ENCODE measurements at regions not wholly inside any gene's neighbourhood (a gene's known extent, or its start where the extent isn't known, plus 50 kb on each side); places are given as distances from the start of the nearest gene placed in this dataset.

DNA sequence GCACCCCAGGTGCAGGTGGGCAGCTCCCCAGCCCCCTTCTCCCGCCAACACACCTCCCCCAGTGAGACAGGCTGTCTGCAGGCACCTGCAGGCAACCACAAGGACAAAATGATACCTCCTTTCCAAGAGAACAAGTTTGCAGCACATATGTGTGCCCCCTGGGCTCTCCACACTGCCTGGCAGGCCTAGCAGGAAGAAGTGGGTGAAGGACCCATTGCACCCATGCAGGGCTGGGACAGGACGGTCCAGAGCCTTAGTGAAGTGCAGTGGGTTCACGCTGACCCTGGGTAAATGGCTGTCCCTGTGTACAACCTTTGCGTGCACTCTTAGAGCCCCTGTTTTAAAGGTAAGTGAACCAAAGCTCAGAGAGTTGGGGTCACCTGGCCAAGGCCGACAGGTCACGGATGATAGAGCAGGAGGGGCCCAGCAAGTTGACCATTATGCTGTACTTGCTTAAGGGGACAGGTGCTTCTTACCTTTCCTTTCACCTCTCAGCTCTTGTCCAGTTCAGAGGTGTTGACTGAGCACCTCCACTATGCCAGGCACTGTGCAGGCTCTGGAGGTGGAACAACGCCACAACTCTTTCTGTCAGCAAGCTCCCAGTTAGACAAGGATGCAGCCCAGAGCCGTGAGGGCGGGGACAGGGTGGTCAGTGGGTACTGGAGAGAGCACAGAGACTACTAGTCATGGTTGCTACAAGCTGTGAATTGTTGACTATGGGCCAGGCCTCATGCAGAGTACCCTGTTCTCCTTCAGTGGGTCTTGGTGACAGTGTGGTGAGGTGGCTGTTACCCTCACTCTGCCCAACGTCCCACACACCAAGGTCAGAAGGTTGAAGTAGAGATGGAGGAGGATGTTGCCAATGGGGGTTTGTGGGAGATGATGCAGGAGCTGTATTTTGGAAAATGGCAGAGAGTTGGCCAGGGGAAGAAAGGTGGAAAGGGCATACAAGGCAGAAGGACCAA is 125.9 kb downstream of the PAPOLA start:
- Mint-ChIP-seq H3K9me3 (ENCODE audit: unreplicated experiment) (no peaks in the 10 kb centered on the region), H3K36me3 (ENCODE audit: insufficient read depth, unreplicated experiment) (no peaks in the 10 kb centered on the region), H3K4me3 (ENCODE audit: unreplicated experiment) (no peak overlapping the region), H3K27me3 (ENCODE audit: insufficient read depth, unreplicated experiment) (peaks cover 16% of the 10 kb centered on the region), H3K27ac (ENCODE audit: low read depth, unreplicated experiment) (no peak overlapping the region), H3K4me1 (ENCODE audit: insufficient read depth, unreplicated experiment) (no peaks in the 10 kb centered on the region)
- CTCF ChIA-PET = interaction anchor here (0.6 kb wide), 1 partner anchor 8 kb away, joined by 3 read pairs; no protein-coding TSS in a partner anchor
- intact Hi-C loops (cut with micrococcal nuclease) = no loop called here
- BruUV-seq (replicated peaks) = no TSS peak
- POLR2A ChIA-PET = interaction anchor here (0.6 kb wide), 1 partner anchor 8 kb away, joined by 3 read pairs; no protein-coding TSS in a partner anchor
- TF ChIP-seq, protein P1, sequence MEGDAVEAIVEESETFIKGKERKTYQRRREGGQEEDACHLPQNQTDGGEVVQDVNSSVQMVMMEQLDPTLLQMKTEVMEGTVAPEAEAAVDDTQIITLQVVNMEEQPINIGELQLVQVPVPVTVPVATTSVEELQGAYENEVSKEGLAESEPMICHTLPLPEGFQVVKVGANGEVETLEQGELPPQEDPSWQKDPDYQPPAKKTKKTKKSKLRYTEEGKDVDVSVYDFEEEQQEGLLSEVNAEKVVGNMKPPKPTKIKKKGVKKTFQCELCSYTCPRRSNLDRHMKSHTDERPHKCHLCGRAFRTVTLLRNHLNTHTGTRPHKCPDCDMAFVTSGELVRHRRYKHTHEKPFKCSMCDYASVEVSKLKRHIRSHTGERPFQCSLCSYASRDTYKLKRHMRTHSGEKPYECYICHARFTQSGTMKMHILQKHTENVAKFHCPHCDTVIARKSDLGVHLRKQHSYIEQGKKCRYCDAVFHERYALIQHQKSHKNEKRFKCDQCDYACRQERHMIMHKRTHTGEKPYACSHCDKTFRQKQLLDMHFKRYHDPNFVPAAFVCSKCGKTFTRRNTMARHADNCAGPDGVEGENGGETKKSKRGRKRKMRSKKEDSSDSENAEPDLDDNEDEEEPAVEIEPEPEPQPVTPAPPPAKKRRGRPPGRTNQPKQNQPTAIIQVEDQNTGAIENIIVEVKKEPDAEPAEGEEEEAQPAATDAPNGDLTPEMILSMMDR (IDR thresholded peaks at IDR 0.05; ENCODE audit: unreplicated experiment) = no peak
- no peak for DNase-seq (ENCODE audit: unreplicated experiment)

DNA sequence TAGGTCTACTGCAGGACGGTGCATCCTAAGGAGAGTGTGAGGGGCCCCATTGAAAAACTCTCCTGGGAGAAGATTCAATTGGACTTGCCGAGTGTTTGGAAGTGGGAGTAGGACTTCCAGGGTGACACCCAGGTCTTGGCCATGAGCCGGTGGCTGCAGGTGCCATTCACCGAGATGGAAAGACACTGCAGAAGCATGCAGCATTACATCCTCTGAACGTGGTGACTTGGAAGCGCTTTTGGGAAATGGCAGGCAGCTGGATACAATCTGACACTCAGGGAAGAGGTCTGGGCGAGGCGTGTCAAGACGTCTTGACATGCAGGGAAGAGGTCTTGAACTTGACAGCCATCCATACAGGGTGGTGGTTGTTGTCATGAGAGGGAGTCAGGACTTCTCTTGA is 126.9 kb downstream of the PAPOLA start:
- BruUV-seq (replicated peaks) = no TSS peak
- peaks cover 6% of the 10 kb centered on the region for H3K27me3 Mint-ChIP-seq (ENCODE audit: insufficient read depth, unreplicated experiment)
- no peak for DNase-seq (ENCODE audit: unreplicated experiment)
- CTCF ChIA-PET = no interaction called here
- POLR2A ChIA-PET = no interaction called here
- TF ChIP-seq, protein P1 (IDR thresholded peaks at IDR 0.05; ENCODE audit: unreplicated experiment) = no peak
- H3K4me1 Mint-ChIP-seq (ENCODE audit: insufficient read depth, unreplicated experiment) = no peaks in the 10 kb centered on the region
- H3K27ac Mint-ChIP-seq (ENCODE audit: low read depth, unreplicated experiment) = no peak overlapping the region
- intact Hi-C loops (cut with micrococcal nuclease) = no loop called here
- no peaks in the 10 kb centered on the region for H3K9me3 Mint-ChIP-seq (ENCODE audit: unreplicated experiment)
- H3K4me3 Mint-ChIP-seq (ENCODE audit: unreplicated experiment) = no peak overlapping the region
- H3K36me3 Mint-ChIP-seq (ENCODE audit: insufficient read depth, unreplicated experiment) = no peaks in the 10 kb centered on the region

DNA sequence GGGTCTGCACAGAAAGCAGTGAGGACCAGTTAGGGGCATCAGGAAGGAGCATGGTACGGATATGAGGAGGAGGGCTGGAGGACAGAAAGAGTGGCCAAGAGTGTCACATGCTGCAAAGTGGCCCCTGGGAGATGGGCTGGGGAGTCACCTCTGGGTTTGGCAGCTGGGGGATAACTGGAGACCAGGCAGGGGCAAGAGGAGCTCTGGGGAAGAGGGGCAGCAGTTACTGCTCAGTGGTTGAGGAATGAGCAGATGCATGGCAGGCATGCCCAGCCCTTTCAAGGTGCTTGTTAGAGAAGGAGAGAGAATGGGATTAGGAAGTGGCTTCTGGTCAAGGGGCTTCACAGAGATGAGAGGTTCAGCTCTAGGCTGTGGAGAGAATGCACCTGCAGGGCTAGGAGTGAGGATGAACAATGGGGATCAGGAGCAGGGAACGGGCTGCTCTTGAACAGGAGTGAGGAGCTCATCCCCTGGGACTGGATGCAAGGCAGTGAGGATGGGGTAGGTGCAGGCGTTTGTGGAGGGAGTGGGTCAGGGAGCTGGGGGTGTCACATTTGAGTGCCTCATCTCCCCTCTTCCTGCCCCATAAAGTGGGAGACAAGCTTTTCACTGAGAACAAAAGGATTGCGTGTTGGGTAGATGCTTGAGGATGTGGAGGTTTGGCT is 127.5 kb downstream of the PAPOLA start:
- peaks cover under 1% of the 10 kb centered on the region for H3K27me3 Mint-ChIP-seq (ENCODE audit: insufficient read depth, unreplicated experiment)
- DNase-seq (ENCODE audit: unreplicated experiment) = no peak
- TF ChIP-seq, protein P1 (IDR thresholded peaks at IDR 0.05; ENCODE audit: unreplicated experiment) = no peak
- no TSS peak for BruUV-seq (replicated peaks)
- CTCF ChIA-PET = interaction anchor here (0.5 to 0.7 kb wide), 2 partner anchors 61 to 1468 kb away, joined by 3 read pairs; no protein-coding TSS in a partner anchor
- H3K27ac Mint-ChIP-seq (ENCODE audit: low read depth, unreplicated experiment) = no peak overlapping the region
- no peak overlapping the region for H3K4me3 Mint-ChIP-seq (ENCODE audit: unreplicated experiment)
- POLR2A ChIA-PET = interaction anchor here (0.5 kb wide), 1 partner anchor 90 kb away, joined by 3 read pairs; no protein-coding TSS in a partner anchor
- no peaks in the 10 kb centered on the region for H3K36me3 Mint-ChIP-seq (ENCODE audit: insufficient read depth, unreplicated experiment)
- intact Hi-C loops (cut with micrococcal nuclease) = no loop called here
- no peaks in the 10 kb centered on the region for H3K9me3 Mint-ChIP-seq (ENCODE audit: unreplicated experiment)
- no peaks in the 10 kb centered on the region for H3K4me1 Mint-ChIP-seq (ENCODE audit: insufficient read depth, unreplicated experiment)

DNA sequence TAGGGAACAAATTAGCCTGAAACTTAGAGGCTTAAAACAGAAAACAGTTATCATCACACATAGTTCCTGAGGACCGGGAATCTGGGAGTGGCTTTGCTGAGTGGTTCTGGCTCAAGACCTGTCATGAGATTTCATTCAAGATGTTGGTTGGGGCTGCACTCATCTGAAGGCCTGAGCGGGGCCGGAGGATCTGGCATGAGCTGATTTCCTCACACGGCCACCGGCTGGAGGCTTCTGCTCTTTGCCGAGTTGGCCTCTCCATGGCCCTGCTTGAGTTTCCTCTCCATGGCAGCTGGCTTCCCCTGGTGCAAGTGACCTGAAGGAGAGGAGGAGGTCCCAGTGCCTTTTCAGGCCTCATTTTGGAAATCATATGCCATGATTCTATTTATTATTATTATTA is 128.1 kb downstream of the PAPOLA start:
- no peaks in the 10 kb centered on the region for H3K36me3 Mint-ChIP-seq (ENCODE audit: insufficient read depth, unreplicated experiment)
- no peaks in the 10 kb centered on the region for H3K9me3 Mint-ChIP-seq (ENCODE audit: unreplicated experiment)
- ChIA-PET CTCF (no interaction called here), POLR2A (interaction anchor here (0.5 kb wide), 1 partner anchor 90 kb away, joined by 3 read pairs; no protein-coding TSS in a partner anchor)
- H3K27me3 Mint-ChIP-seq (ENCODE audit: insufficient read depth, unreplicated experiment) = no peaks in the 10 kb centered on the region
- intact Hi-C loops (cut with micrococcal nuclease) = no loop called here
- no peak for DNase-seq (ENCODE audit: unreplicated experiment)
- H3K4me3 Mint-ChIP-seq (ENCODE audit: unreplicated experiment) = no peak overlapping the region
- no TSS peak for BruUV-seq (replicated peaks)
- no peaks in the 10 kb centered on the region for H3K4me1 Mint-ChIP-seq (ENCODE audit: insufficient read depth, unreplicated experiment)
- no peak overlapping the region for H3K27ac Mint-ChIP-seq (ENCODE audit: low read depth, unreplicated experiment)
- TF ChIP-seq, protein P1 (IDR thresholded peaks at IDR 0.05; ENCODE audit: unreplicated experiment) = no peak
